ENCODE measurements at regions not wholly inside any gene's neighbourhood (a gene's known extent, or its start where the extent isn't known, plus 50 kb on each side); places are given as distances from the start of the nearest gene placed in this dataset.

DNA sequence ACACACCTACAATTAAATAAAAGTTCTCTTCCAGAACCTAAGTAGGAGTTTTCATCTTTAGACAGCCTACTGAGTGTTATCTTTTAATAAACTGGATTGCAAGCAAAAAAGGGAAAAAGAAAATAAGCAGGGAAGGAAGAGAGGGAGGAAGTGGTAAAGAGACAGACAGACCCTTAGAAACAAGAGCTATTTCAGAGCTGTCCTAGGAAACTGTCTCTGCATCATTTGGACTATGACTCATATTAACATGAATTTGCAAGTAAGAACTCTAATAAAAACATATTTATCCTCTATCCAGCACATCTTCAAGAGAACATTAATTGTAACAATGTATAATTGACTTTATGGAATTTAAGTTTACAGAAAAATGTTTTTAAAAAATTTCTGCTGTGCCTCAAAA is 438.8 kb upstream of the USP15 start:
- no peak overlapping the region for H4K91ac ChIP-seq (replicated peaks; ENCODE audit: insufficient read length, low read length)
- H3K23ac ChIP-seq (ENCODE audit: insufficient read length) = no peak overlapping the region
- H3K4me3 ChIP-seq (ENCODE audit: extremely low read depth in 1 of 4, insufficient read depth in 2 of 4, low read depth in 3 of 4, low read length in 4 of 4) = no peak overlapping the region
- H4K8ac ChIP-seq (ENCODE audit: extremely low read depth, insufficient read depth, low read length) = no peak overlapping the region
- POLR2A ChIA-PET (ENCODE audit: partially characterized antibody) = no interaction called here
- no peak overlapping the region for H2BK5ac ChIP-seq (ENCODE audit: low read depth, low read length)
- H3K36me3 ChIP-seq (ENCODE audit: control insufficient read depth in 2 of 4, insufficient read depth in 4 of 4, low read length in 3 of 4) = no peaks in the 10 kb centered on the region
- no peaks in the 10 kb centered on the region for H3K4me1 ChIP-seq (replicated peaks in 1 of 4; ENCODE audit: control insufficient read depth in 3 of 4, insufficient read depth in 4 of 4, low read length in 3 of 4)
- no peak overlapping the region for H2BK20ac ChIP-seq (ENCODE audit: low read length)
- DNase-seq (ENCODE audit: low read depth in 1 of 2, low spot score in 2 of 2) (no peak), FAIRE-seq (no peak)
- H2BK15ac ChIP-seq (ENCODE audit: low read length) = no peak overlapping the region
- H3K14ac ChIP-seq (ENCODE audit: insufficient read length) = no peak overlapping the region
- no peaks in the 10 kb centered on the region for H3K27me3 ChIP-seq (replicated peaks in 1 of 4; ENCODE audit: control insufficient read depth in 3 of 4, extremely low read depth in 1 of 4, insufficient read depth in 3 of 4, low read length in 3 of 4)
- H4K5ac ChIP-seq (ENCODE audit: insufficient read length, low read depth, low read length) = no peak overlapping the region
- H2BK120ac ChIP-seq (replicated peaks; ENCODE audit: low read depth, low read length) = no peak overlapping the region
- CTCF ChIA-PET (ENCODE audit: partially characterized antibody) = interaction anchor here (0.6 kb wide), 1 partner anchor 128 kb away, joined by 3 read pairs; no protein-coding TSS in a partner anchor
- no peak overlapping the region for H3K4ac ChIP-seq (replicated peaks; ENCODE audit: insufficient read length, low read depth, low read length)
- no peak overlapping the region for H3K27ac ChIP-seq (ENCODE audit: low read depth, low read length)
- no peaks in the 10 kb centered on the region for H3K9me3 ChIP-seq (ENCODE audit: insufficient read depth in 2 of 2, low read depth in 1 of 2, low read length in 1 of 2)
- H2BK12ac ChIP-seq (ENCODE audit: low read depth, low read length) = no peak overlapping the region
- H3K23me2 ChIP-seq (ENCODE audit: low read depth, low read length) = no peaks in the 10 kb centered on the region
- H3K4me2 ChIP-seq (ENCODE audit: insufficient read depth in 1 of 2, low read depth in 2 of 2, low read length in 2 of 2) = no peak overlapping the region
- H4K20me1 ChIP-seq (replicated peaks in 1 of 2; ENCODE audit: control insufficient read depth in 1 of 2, insufficient read depth in 2 of 2, low read length in 2 of 2) = no peaks in the 10 kb centered on the region
- no peak for TF ChIP-seq CTBP2 (IDR thresholded peaks at IDR 0.05; ENCODE audit: borderline replicate concordance, insufficient read depth, insufficient read length, low read length)
- TF ChIP-seq ASH2L (IDR thresholded peaks at IDR 0.05; ENCODE audit: low read length) = no peak
- TF ChIP-seq TBP (IDR thresholded peaks at IDR 0.05; ENCODE audit: low read depth, low read length) = no peak
- TF ChIP-seq ZNF274 (IDR thresholded peaks at IDR 0.05; ENCODE audit: borderline replicate concordance, extremely low read depth, low read length) = no peak
- TF ChIP-seq MAFK (IDR thresholded peaks at IDR 0.05; ENCODE audit: low read depth, low read length) = no peak
- no peak for TF ChIP-seq SUZ12 (IDR thresholded peaks at IDR 0.05; ENCODE audit: low read length)
- no peak for TF ChIP-seq YY1 (IDR thresholded peaks at IDR 0.05; ENCODE audit: low read depth, low read length)
- TF ChIP-seq, protein P1, sequence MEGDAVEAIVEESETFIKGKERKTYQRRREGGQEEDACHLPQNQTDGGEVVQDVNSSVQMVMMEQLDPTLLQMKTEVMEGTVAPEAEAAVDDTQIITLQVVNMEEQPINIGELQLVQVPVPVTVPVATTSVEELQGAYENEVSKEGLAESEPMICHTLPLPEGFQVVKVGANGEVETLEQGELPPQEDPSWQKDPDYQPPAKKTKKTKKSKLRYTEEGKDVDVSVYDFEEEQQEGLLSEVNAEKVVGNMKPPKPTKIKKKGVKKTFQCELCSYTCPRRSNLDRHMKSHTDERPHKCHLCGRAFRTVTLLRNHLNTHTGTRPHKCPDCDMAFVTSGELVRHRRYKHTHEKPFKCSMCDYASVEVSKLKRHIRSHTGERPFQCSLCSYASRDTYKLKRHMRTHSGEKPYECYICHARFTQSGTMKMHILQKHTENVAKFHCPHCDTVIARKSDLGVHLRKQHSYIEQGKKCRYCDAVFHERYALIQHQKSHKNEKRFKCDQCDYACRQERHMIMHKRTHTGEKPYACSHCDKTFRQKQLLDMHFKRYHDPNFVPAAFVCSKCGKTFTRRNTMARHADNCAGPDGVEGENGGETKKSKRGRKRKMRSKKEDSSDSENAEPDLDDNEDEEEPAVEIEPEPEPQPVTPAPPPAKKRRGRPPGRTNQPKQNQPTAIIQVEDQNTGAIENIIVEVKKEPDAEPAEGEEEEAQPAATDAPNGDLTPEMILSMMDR (IDR thresholded peaks at IDR 0.05; ENCODE audit: control extremely low read depth in 1 of 3, insufficient read depth in 1 of 3, low read depth in 1 of 3, low read length in 3 of 3) = no peak
- no peak for TF ChIP-seq GTF2F1 (IDR thresholded peaks at IDR 0.05; ENCODE audit: borderline replicate concordance, low read depth, low read length)
- no peak overlapping the region for H2AK5ac ChIP-seq (ENCODE audit: low read depth, low read length)
- no peak overlapping the region for H3K9ac ChIP-seq (replicated peaks in 1 of 4; ENCODE audit: extremely low read depth in 1 of 4, low read depth in 3 of 4, low read length in 3 of 4)
- no peak overlapping the region for H2AFZ ChIP-seq (ENCODE audit: low read length)
- no peak overlapping the region for H3K18ac ChIP-seq (ENCODE audit: extremely low read depth, low read length)
- no peak overlapping the region for H3K56ac ChIP-seq (replicated peaks; ENCODE audit: insufficient read length, low read depth, low read length)
- H3K79me1 ChIP-seq (ENCODE audit: low read depth, low read length) = no peaks in the 10 kb centered on the region
- H3K79me2 ChIP-seq (ENCODE audit: control insufficient read depth in 1 of 2, insufficient read depth in 2 of 2, low read length in 2 of 2) = no peaks in the 10 kb centered on the region
